ENCODE measurements at regions not wholly inside any gene's neighbourhood (a gene's known extent, or its start where the extent isn't known, plus 50 kb on each side); places are given as distances from the start of the nearest gene placed in this dataset.

GRCh38 chr9:118554987-118555386 is 814.2 kb downstream of the BRINP1 start:
- TF ChIP-seq, protein P1, sequence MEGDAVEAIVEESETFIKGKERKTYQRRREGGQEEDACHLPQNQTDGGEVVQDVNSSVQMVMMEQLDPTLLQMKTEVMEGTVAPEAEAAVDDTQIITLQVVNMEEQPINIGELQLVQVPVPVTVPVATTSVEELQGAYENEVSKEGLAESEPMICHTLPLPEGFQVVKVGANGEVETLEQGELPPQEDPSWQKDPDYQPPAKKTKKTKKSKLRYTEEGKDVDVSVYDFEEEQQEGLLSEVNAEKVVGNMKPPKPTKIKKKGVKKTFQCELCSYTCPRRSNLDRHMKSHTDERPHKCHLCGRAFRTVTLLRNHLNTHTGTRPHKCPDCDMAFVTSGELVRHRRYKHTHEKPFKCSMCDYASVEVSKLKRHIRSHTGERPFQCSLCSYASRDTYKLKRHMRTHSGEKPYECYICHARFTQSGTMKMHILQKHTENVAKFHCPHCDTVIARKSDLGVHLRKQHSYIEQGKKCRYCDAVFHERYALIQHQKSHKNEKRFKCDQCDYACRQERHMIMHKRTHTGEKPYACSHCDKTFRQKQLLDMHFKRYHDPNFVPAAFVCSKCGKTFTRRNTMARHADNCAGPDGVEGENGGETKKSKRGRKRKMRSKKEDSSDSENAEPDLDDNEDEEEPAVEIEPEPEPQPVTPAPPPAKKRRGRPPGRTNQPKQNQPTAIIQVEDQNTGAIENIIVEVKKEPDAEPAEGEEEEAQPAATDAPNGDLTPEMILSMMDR (IDR thresholded peaks at IDR 0.05), result no peak
- ATAC-seq (ENCODE audit: low FRiP score) (no peak), DNase-seq (ENCODE audit: low spot score) (no peak)

DNA sequence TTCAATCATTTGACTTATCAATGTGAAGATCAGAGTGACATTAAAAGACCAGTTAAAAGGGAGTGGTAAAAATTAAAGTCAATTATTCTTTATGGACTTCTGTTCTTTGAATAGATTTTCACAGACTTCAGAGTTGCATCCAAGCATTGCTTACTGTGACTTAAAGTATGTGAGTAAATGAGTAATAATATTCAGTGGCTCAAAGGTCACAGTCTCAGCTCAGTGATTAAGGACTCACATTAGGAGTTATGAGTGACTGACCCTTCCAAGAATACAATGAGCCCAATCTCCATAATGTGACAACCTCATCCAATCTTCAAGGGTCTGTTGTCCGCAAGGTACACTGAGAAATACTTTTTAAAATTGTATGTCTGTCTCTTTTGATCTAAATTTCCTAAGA is 811.2 kb downstream of the BRINP1 start:
- DNase-seq (ENCODE audit: low spot score) (no peak), ATAC-seq (ENCODE audit: low FRiP score) (no peak)
- TF ChIP-seq, protein P1 (IDR thresholded peaks at IDR 0.05), result no peak

DNA sequence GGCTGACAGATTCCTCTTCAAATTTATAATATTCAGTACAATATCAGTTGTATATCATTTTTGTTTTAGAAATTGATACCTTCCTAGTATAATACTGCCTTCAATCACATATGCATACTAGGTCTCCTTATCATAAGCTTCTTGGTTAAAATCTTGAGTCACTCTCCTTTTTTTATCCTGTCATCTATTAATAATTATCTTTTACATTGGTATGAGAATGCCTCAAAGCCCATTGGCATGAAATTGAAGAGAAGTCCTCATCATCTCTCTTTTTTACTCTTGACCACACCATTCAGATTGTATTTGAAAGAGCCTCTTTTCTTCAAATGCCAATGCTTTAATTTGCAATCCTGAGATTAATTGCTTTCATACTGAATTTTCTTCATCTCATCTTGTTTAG is 810.3 kb downstream of the BRINP1 start:
- TF ChIP-seq, protein P1 (IDR thresholded peaks at IDR 0.05), result no peak

DNA sequence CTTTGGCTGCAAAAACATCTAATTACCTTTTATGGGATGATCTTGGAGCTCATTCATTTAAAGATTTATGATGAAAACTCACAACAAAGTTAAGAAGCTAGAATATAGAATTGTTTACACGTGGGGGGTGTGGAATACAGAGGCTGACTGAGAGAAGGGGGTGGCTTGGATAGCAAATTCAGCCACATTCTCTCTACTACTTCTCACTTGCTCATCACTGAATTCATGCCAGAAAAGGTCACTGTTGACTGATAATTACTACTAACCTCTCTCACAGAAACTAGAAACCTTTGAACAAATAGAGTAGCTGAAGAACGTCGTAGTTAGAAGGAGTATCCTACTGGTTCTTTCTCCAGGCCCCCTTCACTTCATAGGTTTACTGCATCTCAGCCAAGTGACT is 808.2 kb downstream of the BRINP1 start:
- TF ChIP-seq, protein P1 (IDR thresholded peaks at IDR 0.05), result no peak
- DNase-seq (ENCODE audit: low spot score) (no peak), ATAC-seq (ENCODE audit: low FRiP score) (no peak)

More for the DNA sequence above, 810.3 kb downstream of the BRINP1 start:
- DNase-seq (ENCODE audit: low spot score), result no peak
- ATAC-seq (ENCODE audit: low FRiP score), result no peak

- DNase-seq (ENCODE audit: low spot score), result no peak
- no peak for ATAC-seq (ENCODE audit: low FRiP score)
- TF ChIP-seq, protein P1 (IDR thresholded peaks at IDR 0.05), result no peak
These were observed 805.6 kb downstream of the BRINP1 start for GRCh38 chr9:118563677-118564076.

GRCh38 chr9:118567861-118568260 is 801.4 kb downstream of the BRINP1 start:
- ATAC-seq (ENCODE audit: low FRiP score) (peak; percentile 66), DNase-seq (ENCODE audit: low spot score) (no peak)
- TF ChIP-seq, protein P1 (IDR thresholded peaks at IDR 0.05), result no peak

GRCh38 chr9:118568704-118569103 is 800.5 kb downstream of the BRINP1 start:
- ATAC-seq (ENCODE audit: low FRiP score), result no peak
- DNase-seq (ENCODE audit: low spot score), result no peak
- TF ChIP-seq, protein P1 (IDR thresholded peaks at IDR 0.05), result no peak

Measured in omental fat pad (tissue), 3 donors.